GM12878 (cell line): ENCODE measurements at regions not wholly inside any gene's neighbourhood (a gene's known extent, or its start where the extent isn't known, plus 50 kb on each side); places are given as distances from the start of the nearest gene placed in this dataset.

ENCODE experiments used
- ATAC-seq: fragments of 200-7000 bp; cut with Tn5 transposase; 3 replicates; pipeline ENCODE4 v1.9.1; 2020; ENCODE audit warnings: mild to moderate bottlenecking, moderate library complexity
- BruUV-seq: library from RNA; stranded (reverse); fragments of 400-500 nt; replicated peaks from 2 replicates; lab custom pipeline; 2021; lab: Mats Ljungman, UMichigan
- CTCF ChIA-PET: fragments of 300-600 bp; sonication (Branson Sonifier 250); formaldehyde crosslinking; extraction: SDS; loops from one replicate; lab custom pipeline; 2021; ENCODE audit warnings: inconsistent platforms; lab: Yijun Ruan, JAX
- POLR2A ChIA-PET: fragments of 350-600 bp; formaldehyde crosslinking; extraction: SDS; loops from one replicate; lab custom pipeline; 2021; ENCODE audit warnings: inconsistent platforms; lab: Charles Lee
- RAD21 ChIA-PET: fragments of 300-600 bp; sonication (Branson Sonifier 250); formaldehyde crosslinking; loops from one replicate; lab custom pipeline; 2023; ENCODE audit warnings: antibody characterized with exemption; ENCODE audit not compliant: unreplicated experiment; lab: Charles Lee
- SMC1A ChIA-PET: fragments of 300-600 bp; sonication (Branson Sonifier 250); formaldehyde crosslinking; loops from one replicate; lab custom pipeline; 2023; ENCODE audit not compliant: unreplicated experiment, uncharacterized antibody; lab: Charles Lee
- DNase-seq: peaks from one replicate; pipeline ENCODE4 v3.0.0-alpha.2; 2011; ENCODE audit warnings: low read depth, low spot score
- FAIRE-seq: peaks from 3 replicates; lab custom pipeline; 2011; peaks lifted over from hg19 to GRCh38; lab: Jason Lieb, UNC
- H2AFZ ChIP-seq: 2 replicates; pipeline ENCODE4 v1.6.0; 2011; ENCODE audit warnings: low read depth, low read length, control low read depth; ENCODE audit not compliant: control insufficient read depth
- H3K27ac ChIP-seq: 2 replicates; pipeline ENCODE4 v1.5.1; 2011; ENCODE audit warnings: control low read depth; ENCODE audit not compliant: control insufficient read depth, insufficient read depth
- H3K27me3 ChIP-seq, 2 experiments: replicated peaks in 1 of 2; 2 replicates each; pipeline versions ENCODE4 v1.6.0 to v1.6.1; 2011; ENCODE audit warnings: low read length in 1 of 2; ENCODE audit not compliant: control insufficient read depth in 2 of 2, insufficient read depth in 2 of 2
- H3K36me3 ChIP-seq, 2 experiments: 2 replicates each; pipeline ENCODE4 v1.5.1; 2011; ENCODE audit warnings: low read length in 1 of 2; ENCODE audit not compliant: control insufficient read depth in 2 of 2, insufficient read depth in 2 of 2
- H3K4me1 ChIP-seq: 2 replicates; pipeline ENCODE4 v1.6.1; 2011; ENCODE audit warnings: mild to moderate bottlenecking, low read length, moderate library complexity, mixed read lengths; ENCODE audit not compliant: control insufficient read depth, insufficient read depth
- H3K4me2 ChIP-seq: 2 replicates; pipeline ENCODE4 v1.6.0; 2011; ENCODE audit warnings: control low read depth; ENCODE audit not compliant: control insufficient read depth, insufficient read depth
- H3K4me3 ChIP-seq: fragments of 200-600 bp; sonication (generic); 2 replicates; pipeline ENCODE4 v1.5.1; 2016
- H3K79me2 ChIP-seq: 2 replicates; pipeline ENCODE4 v1.6.0; 2011; ENCODE audit warnings: low read length; ENCODE audit not compliant: control insufficient read depth, insufficient read depth
- H3K9ac ChIP-seq: 2 replicates; pipeline ENCODE4 v1.8.0; 2011; ENCODE audit warnings: low read length, control low read depth, mixed read lengths; ENCODE audit not compliant: control insufficient read depth, insufficient read depth
- H3K9me3 ChIP-seq: replicated peaks from 3 replicates; pipeline ENCODE4 v1.5.1; 2011; ENCODE audit warnings: mild to moderate bottlenecking, low read length; ENCODE audit not compliant: control insufficient read depth, insufficient read depth
- H4K20me1 ChIP-seq: 2 replicates; pipeline ENCODE4 v1.6.0; 2011; ENCODE audit not compliant: control insufficient read depth, insufficient read depth
- BCL11A ChIP-seq: IDR thresholded peaks from 2 replicates; pipeline ENCODE4 v1.6.1; 2011; ENCODE audit warnings: low read depth, low read length
- CBX5 ChIP-seq: sonication (generic); IDR thresholded peaks from 2 replicates; pipeline ENCODE4 v1.6.1; 2016; ENCODE audit warnings: low read depth, moderate library complexity, mild to moderate bottlenecking, inconsistent platforms
- CHD4 ChIP-seq: fragments of 200-600 bp; sonication (generic); IDR thresholded peaks from 2 replicates; pipeline ENCODE4 v1.6.1; 2016; ENCODE audit warnings: mild to moderate bottlenecking
- ESRRA ChIP-seq: IDR thresholded peaks from 2 replicates; pipeline ENCODE4 v1.6.1; 2012; ENCODE audit warnings: mild to moderate bottlenecking, low read length, improper control_type of control experiment
- EZH2 ChIP-seq: IDR thresholded peaks from 2 replicates; pipeline ENCODE4 v1.6.1; 2012; ENCODE audit warnings: low read depth, mild to moderate bottlenecking, control low read depth, inconsistent platforms, low read length, borderline replicate concordance; ENCODE audit not compliant: control insufficient read depth
- IRF4 ChIP-seq: IDR thresholded peaks from 2 replicates; pipeline ENCODE4 v1.6.1; 2011; ENCODE audit warnings: low read depth, low read length
- IRF5 ChIP-seq: fragments of 450-650 bp; IDR thresholded peaks from 2 replicates; pipeline ENCODE4 v1.6.1; 2017; ENCODE audit warnings: borderline replicate concordance
- JUND ChIP-seq: IDR thresholded peaks from 2 replicates; pipeline ENCODE4 v1.6.1; 2012; ENCODE audit warnings: low read depth, mild to moderate bottlenecking, low read length, improper control_type of control experiment, moderate library complexity
- MTA2 ChIP-seq: fragments of 450-650 bp; IDR thresholded peaks from 2 replicates; pipeline ENCODE4 v1.6.1; 2016; ENCODE audit warnings: low read depth, mild to moderate bottlenecking, moderate library complexity
- NFXL1 ChIP-seq: fragments of 450-650 bp; IDR thresholded peaks from 2 replicates; pipeline ENCODE4 v1.6.1; 2017; ENCODE audit warnings: antibody characterized with exemption, mild to moderate bottlenecking, borderline replicate concordance
- NR2C1 ChIP-seq: fragments of 450-650 bp; IDR thresholded peaks from 2 replicates; pipeline ENCODE4 v1.6.1; 2017; ENCODE audit warnings: antibody characterized with exemption, mild to moderate bottlenecking, moderate library complexity
- NRF1 ChIP-seq: conservative IDR thresholded peaks from 2 replicates; pipeline ENCODE4 v1.6.1; 2011; ENCODE audit warnings: mild to moderate bottlenecking, low read depth, low read length, improper control_type of control experiment
- POLR2AphosphoS5 ChIP-seq: IDR thresholded peaks from 2 replicates; pipeline ENCODE4 v1.6.1; 2011; ENCODE audit warnings: mild to moderate bottlenecking, low read length, inconsistent platforms
- RB1 ChIP-seq: fragments of 450-650 bp; formaldehyde crosslinking; IDR thresholded peaks from 2 replicates; pipeline ENCODE4 v1.6.1; 2017; ENCODE audit warnings: mild to moderate bottlenecking, borderline replicate concordance
- SMAD5 ChIP-seq: IDR thresholded peaks from 2 replicates; pipeline ENCODE4 v1.6.1; 2016; ENCODE audit warnings: antibody characterized with exemption, low read depth
- SP1 ChIP-seq: IDR thresholded peaks from one replicate; pipeline ENCODE4 v1.6.1; 2011; ENCODE audit warnings: low read depth, low read length
- TCF3 ChIP-seq: IDR thresholded peaks from 2 replicates; pipeline ENCODE4 v1.6.1; 2012; ENCODE audit warnings: low read depth, mild to moderate bottlenecking, low read length, borderline replicate concordance; ENCODE audit not compliant: insufficient read depth
- WGBS: methylation state at CpG from one replicate; pipeline ENCODE4 v1.1.6; 2016; ENCODE audit warnings: low lambda C conversion rate; ENCODE audit not compliant: insufficient replicate concordance, insufficient coverage; ENCODE audit errors: missing lambda C conversion rate; 5-methylcytosine and 5-hydroxymethylcytosine counted together
- in situ Hi-C: fragments of 300-500 bp; cut with MboI; formaldehyde crosslinking; loops from 9 replicates; pipeline ENCODE4 v1.14.3; 2018; ENCODE audit warnings: mixed read lengths
- intact Hi-C: fragments of 100-400 bp; cut with micrococcal nuclease; formaldehyde crosslinking; loops from one replicate; pipeline ENCODE4 v1.14.2; 2022; ENCODE audit not compliant: unreplicated experiment

GRCh38 chr3:17967111-17967510, 224.7 kb upstream of the TBC1D5 start:
- Histone ChIP-seq H3K4me2 (no peak overlapping the region), H4K20me1 (no peaks in the 10 kb centered on the region), H3K36me3 (no peaks in the 10 kb centered on the region), H3K27ac (no peak overlapping the region), H3K79me2 (no peaks in the 10 kb centered on the region), H3K27me3 (no peaks in the 10 kb centered on the region; a peak in 1 of 4 replicates), H3K9ac (no peak overlapping the region), H3K4me3 (no peak overlapping the region), H3K4me1 (no peaks in the 10 kb centered on the region), H3K9me3 (no peaks in the 10 kb centered on the region), H2AFZ (no peak overlapping the region)
- FAIRE-seq = no peak
- CTCF ChIA-PET = no interaction called here
- RAD21 ChIA-PET = no interaction called here
- TF ChIP-seq POLR2AphosphoS5 (no peak), SP1 (no peak), IRF4 (no peak), SMAD5 (no peak), CHD4 (no peak), CBX5 (no peak), NFXL1 (no peak), RB1 (no peak), BCL11A (no peak), TCF3 (no peak), IRF5 (no peak), NR2C1 (no peak), NRF1 (no peak), EZH2 (no peak), JUND (no peak), MTA2 (no peak), ESRRA (no peak)
- POLR2A ChIA-PET = no interaction called here
- WGBS = 25% methylated on average over 5 of the region's 5 CpGs
- ATAC-seq = no peak
- SMC1A ChIA-PET = interaction anchor here (0.6 kb wide), 1 partner anchor 81 kb away, joined by 3 read pairs; no protein-coding TSS in a partner anchor
- intact Hi-C loops (no loop called here), in situ Hi-C loops (no loop called here)
- BruUV-seq = no TSS peak
- no peak for DNase-seq
